Adrenal gland (tissue), 5 donors: ENCODE measurements at regions not wholly inside any gene's neighbourhood (a gene's known extent, or its start where the extent isn't known, plus 50 kb on each side); places are given as distances from the start of the nearest gene placed in this dataset.

ENCODE experiments used
- POLR2A ChIP-seq, 2 donors: fragments of 450-650 bp; IDR thresholded peaks; one replicate each; pipeline ENCODE4 v1.6.1; 2017; ENCODE audit warnings: antibody characterized with exemption in 2 of 2, mild to moderate bottlenecking in 2 of 2, moderate library complexity in 1 of 2
- TF ChIP-seq, protein P1 (sequence below), 6 experiments: fragments of 450-650 bp in 4 of 6; fragments of 200-600 bp in 2 of 6; sonication (generic) in 1 of 6; IDR thresholded peaks; 1 replicate in 5 of 6; 2 replicates in 1 of 6; pipeline versions ENCODE4 v1.5.1 to v1.8.0; 2016 to 2021; ENCODE audit warnings: antibody characterized with exemption in 6 of 6, mild to moderate bottlenecking in 2 of 6, moderate library complexity in 1 of 6
- donor health status: DM: no; HTN: no; CAD: no.

DNA sequence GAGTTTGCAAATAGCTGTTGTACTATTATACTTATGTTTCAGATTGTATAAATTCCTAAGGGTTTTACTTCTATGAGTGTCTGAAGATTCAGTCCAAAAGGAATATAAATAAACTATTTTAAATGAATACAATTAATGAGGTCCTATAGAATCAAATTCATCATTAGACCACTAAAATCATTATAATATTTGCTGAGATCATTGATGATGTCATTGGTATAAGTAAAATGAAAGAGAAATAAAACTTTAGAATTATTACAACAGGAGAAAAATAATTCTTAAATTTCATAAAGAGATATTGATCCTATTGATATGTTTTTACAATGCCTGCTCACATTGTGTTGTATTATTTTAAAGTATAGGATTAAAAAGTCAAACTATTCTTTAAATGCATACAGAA, 544.0 kb upstream of the ZWINT start:
- TF ChIP-seq, protein P1, sequence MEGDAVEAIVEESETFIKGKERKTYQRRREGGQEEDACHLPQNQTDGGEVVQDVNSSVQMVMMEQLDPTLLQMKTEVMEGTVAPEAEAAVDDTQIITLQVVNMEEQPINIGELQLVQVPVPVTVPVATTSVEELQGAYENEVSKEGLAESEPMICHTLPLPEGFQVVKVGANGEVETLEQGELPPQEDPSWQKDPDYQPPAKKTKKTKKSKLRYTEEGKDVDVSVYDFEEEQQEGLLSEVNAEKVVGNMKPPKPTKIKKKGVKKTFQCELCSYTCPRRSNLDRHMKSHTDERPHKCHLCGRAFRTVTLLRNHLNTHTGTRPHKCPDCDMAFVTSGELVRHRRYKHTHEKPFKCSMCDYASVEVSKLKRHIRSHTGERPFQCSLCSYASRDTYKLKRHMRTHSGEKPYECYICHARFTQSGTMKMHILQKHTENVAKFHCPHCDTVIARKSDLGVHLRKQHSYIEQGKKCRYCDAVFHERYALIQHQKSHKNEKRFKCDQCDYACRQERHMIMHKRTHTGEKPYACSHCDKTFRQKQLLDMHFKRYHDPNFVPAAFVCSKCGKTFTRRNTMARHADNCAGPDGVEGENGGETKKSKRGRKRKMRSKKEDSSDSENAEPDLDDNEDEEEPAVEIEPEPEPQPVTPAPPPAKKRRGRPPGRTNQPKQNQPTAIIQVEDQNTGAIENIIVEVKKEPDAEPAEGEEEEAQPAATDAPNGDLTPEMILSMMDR (IDR thresholded peaks at IDR 0.05), result no peak
- no peak for TF ChIP-seq POLR2A (IDR thresholded peaks at IDR 0.05)
